IMR-90 (cell line): ENCODE measurements at regions not wholly inside any gene's neighbourhood (a gene's known extent, or its start where the extent isn't known, plus 50 kb on each side); places are given as distances from the start of the nearest gene placed in this dataset.

Experiments
- ATAC-seq: fragments of 200-7000 bp; cut with Tn5 transposase; 2 replicates; pipeline ENCODE4 v1.9.1; 2020; ENCODE audit warnings: low read depth, mild to moderate bottlenecking, moderate library complexity
- BruUV-seq: library from RNA; stranded (reverse); fragments of 400-500 nt; replicated peaks from 2 replicates; lab custom pipeline; 2021; lab: Mats Ljungman, UMichigan
- CTCF ChIA-PET: fragments of 300-600 bp; formaldehyde crosslinking; extraction: SDS; loops from one replicate; lab custom pipeline; 2021; ENCODE audit warnings: antibody characterized with exemption; lab: Yijun Ruan, JAX
- POLR2A ChIA-PET: fragments of 300-600 bp; sonication (Branson Sonifier 250); formaldehyde crosslinking; loops from one replicate; lab custom pipeline; 2022; ENCODE audit warnings: antibody characterized with exemption; ENCODE audit not compliant: unreplicated experiment; lab: Charles Lee
- DNase-seq: peaks from one replicate; pipeline ENCODE4 v3.0.0; 2013
- H2AFZ ChIP-seq: replicated peaks from 2 replicates; pipeline ENCODE3; 2013; ENCODE audit warnings: low read length, mild to moderate bottlenecking; ENCODE audit not compliant: poor library complexity
- H2AK5ac ChIP-seq: 2 replicates; pipeline ENCODE4 v1.6.1; 2013; ENCODE audit warnings: low read depth, low read length, inconsistent platforms
- H2AK9ac ChIP-seq: replicated peaks from 2 replicates; pipeline ENCODE3; 2013; ENCODE audit warnings: mild to moderate bottlenecking, low read depth, low read length, moderate library complexity; ENCODE audit not compliant: poor library complexity
- H2BK120ac ChIP-seq: 2 replicates; pipeline ENCODE4 v1.6.1; 2013; ENCODE audit warnings: low read depth, low read length, inconsistent platforms
- H2BK15ac ChIP-seq: 3 replicates; pipeline ENCODE4 v1.6.1; 2013; ENCODE audit warnings: low read depth, low read length, inconsistent platforms
- H2BK20ac ChIP-seq: 2 replicates; pipeline ENCODE4 v1.6.1; 2013; ENCODE audit warnings: low read depth, mild to moderate bottlenecking, inconsistent platforms, low read length, moderate library complexity
- H2BK5ac ChIP-seq: 2 replicates; pipeline ENCODE4 v1.6.1; 2013; ENCODE audit warnings: mild to moderate bottlenecking, low read depth, low read length, inconsistent platforms; ENCODE audit not compliant: poor library complexity, severe bottlenecking
- H3K14ac ChIP-seq: replicated peaks from 2 replicates; pipeline ENCODE4 v1.6.1; 2013; ENCODE audit warnings: low read depth, low read length, inconsistent platforms
- H3K18ac ChIP-seq: 2 replicates; pipeline ENCODE4 v1.6.1; 2013; ENCODE audit warnings: low read depth, low read length, control low read depth
- H3K23ac ChIP-seq: 2 replicates; pipeline ENCODE4 v1.6.1; 2013; ENCODE audit warnings: low read depth, low read length, inconsistent platforms
- H3K27ac ChIP-seq: 2 replicates; pipeline ENCODE4 v1.5.1; 2013; ENCODE audit warnings: mild to moderate bottlenecking, control low read depth, low read length; ENCODE audit not compliant: insufficient read depth
- H3K27me3 ChIP-seq: 2 replicates; pipeline ENCODE4 v1.6.1; 2013; ENCODE audit warnings: low read length; ENCODE audit not compliant: control insufficient read depth, insufficient read depth
- H3K36me3 ChIP-seq: 2 replicates; pipeline ENCODE4 v1.6.1; 2013; ENCODE audit warnings: low read length, mixed read lengths; ENCODE audit not compliant: control insufficient read depth, insufficient read depth
- H3K4ac ChIP-seq: 2 replicates; pipeline ENCODE4 v1.6.1; 2013; ENCODE audit warnings: low read depth, low read length, inconsistent platforms
- H3K4me1 ChIP-seq: 2 replicates; pipeline ENCODE4 v1.6.1; 2013; ENCODE audit warnings: low read length, mixed read lengths; ENCODE audit not compliant: control insufficient read depth, insufficient read depth
- H3K4me2 ChIP-seq: 2 replicates; pipeline ENCODE4 v1.6.1; 2013; ENCODE audit warnings: low read depth, mild to moderate bottlenecking, control low read depth, low read length, moderate library complexity
- H3K4me3 ChIP-seq: 2 replicates; pipeline ENCODE4 v1.5.1; 2013; ENCODE audit warnings: low read depth, mild to moderate bottlenecking, control low read depth, low read length, moderate library complexity; ENCODE audit not compliant: insufficient read depth
- H3K56ac ChIP-seq: 2 replicates; pipeline ENCODE4 v1.6.1; 2013; ENCODE audit warnings: low read length, inconsistent platforms; ENCODE audit not compliant: insufficient read depth; ENCODE audit errors: extremely low read depth
- H3K79me1 ChIP-seq, 2 experiments: 2 replicates each; pipeline ENCODE4 v1.6.1; 2013; ENCODE audit warnings: low read length in 2 of 2, inconsistent platforms in 1 of 2, low read depth in 1 of 2
- H3K9ac ChIP-seq: 2 replicates; pipeline ENCODE4 v1.6.1; 2013; ENCODE audit warnings: low read depth, low read length, control low read depth
- H3K9me1 ChIP-seq: 2 replicates; pipeline ENCODE4 v1.6.1; 2013; ENCODE audit warnings: low read length, inconsistent platforms; ENCODE audit not compliant: insufficient read depth
- H3K9me3 ChIP-seq: 2 replicates; pipeline ENCODE4 v1.6.1; 2013; ENCODE audit warnings: low read length; ENCODE audit not compliant: control insufficient read depth, insufficient read depth
- H4K20me1 ChIP-seq: 2 replicates; pipeline ENCODE4 v1.6.1; 2013; ENCODE audit warnings: low read length, inconsistent platforms; ENCODE audit not compliant: insufficient read depth
- H4K5ac ChIP-seq: 2 replicates; pipeline ENCODE4 v1.6.1; 2013; ENCODE audit warnings: mild to moderate bottlenecking, low read depth, low read length, control low read depth
- H4K8ac ChIP-seq, 2 experiments: 2 replicates each; pipeline ENCODE4 v1.6.1; 2013; ENCODE audit warnings: low read depth in 2 of 2, low read length in 2 of 2, control low read depth in 1 of 2, inconsistent platforms in 1 of 2
- H4K91ac ChIP-seq: 2 replicates; pipeline ENCODE4 v1.6.1; 2013; ENCODE audit warnings: low read depth, low read length, inconsistent platforms; ENCODE audit not compliant: insufficient read depth
- CHD1 ChIP-seq: IDR thresholded peaks from 2 replicates; pipeline ENCODE4 v1.6.1; 2012; ENCODE audit warnings: low read depth, low read length, improper control_type of control experiment
- WGBS, 2 experiments: methylation state at CpG; one replicate each; pipeline versions ENCODE4 v1.1.5 to v1.1.7; 2013; ENCODE audit warnings: missing lambda C conversion rate in 2 of 2; ENCODE audit not compliant: insufficient read length in 1 of 2; ENCODE audit errors: extremely low coverage in 2 of 2; 5-methylcytosine and 5-hydroxymethylcytosine counted together
- dilution Hi-C: fragments of 300-500 bp; cut with HindIII; formaldehyde crosslinking; loops from one replicate; pipeline ENCODE4 v1.14.3; 2018; ENCODE audit warnings: low sequenced_read_pairs; ENCODE audit not compliant: unreplicated experiment
- in situ Hi-C: fragments of 300-500 bp; cut with MboI; formaldehyde crosslinking; loops from 3 replicates; pipeline ENCODE4 v1.14.3; 2019; ENCODE audit warnings: low sequenced_read_pairs, inconsistent platforms, mixed read lengths
- intact Hi-C: fragments of 100-400 bp; cut with micrococcal nuclease; formaldehyde crosslinking; loops from 2 replicates; pipeline ENCODE4 v1.10.0; 2022

DNA sequence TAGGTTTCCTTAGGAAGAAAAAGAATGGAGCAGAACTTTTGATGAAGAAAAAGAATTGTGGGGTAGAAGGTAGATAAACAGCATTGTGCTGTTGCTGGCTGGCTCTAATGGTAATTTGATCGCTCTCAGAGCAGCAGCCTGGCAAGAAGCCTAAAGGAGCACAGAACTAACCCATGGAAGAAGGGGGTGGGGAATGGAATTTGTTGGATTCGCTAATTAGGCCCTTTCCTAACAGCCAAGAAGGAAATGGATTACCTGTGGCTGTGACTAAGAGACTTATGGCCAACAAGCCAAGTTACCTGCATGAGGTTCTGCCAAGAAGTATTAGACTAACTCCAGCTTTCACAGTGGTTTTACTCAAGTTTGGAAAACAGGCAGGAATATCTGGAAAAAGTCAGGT lies 210.6 kb downstream of the IKZF2 start:
- Histone ChIP-seq H4K20me1 (no peaks in the 10 kb centered on the region), H3K4me1 (peaks cover 2% of the 10 kb centered on the region; the same call in 1 of the 2 replicates), H3K4me3 (no peak overlapping the region), H3K9me3 (no peaks in the 10 kb centered on the region), H2AK5ac (no peak overlapping the region), H2BK120ac (no peak overlapping the region), H4K8ac (no peak overlapping the region), H3K4me2 (peak overlapping the region; percentile 53; the same call in 1 of the 2 replicates), H3K56ac (no peak overlapping the region), H4K91ac (no peak overlapping the region), H3K79me1 (no peaks in the 10 kb centered on the region), H2AFZ (no peak overlapping the region), H3K9me1 (no peaks in the 10 kb centered on the region), H3K27me3 (no peaks in the 10 kb centered on the region), H2AK9ac (no peak overlapping the region), H3K14ac (no peak overlapping the region), H2BK20ac (no peak overlapping the region), H4K5ac (no peak overlapping the region), H2BK5ac (no peak overlapping the region), H3K9ac (no peak overlapping the region), H3K27ac (no peak overlapping the region), H3K4ac (no peak overlapping the region), H3K36me3 (no peaks in the 10 kb centered on the region), H3K18ac (no peak overlapping the region), H2BK15ac (no peak overlapping the region), H3K23ac (no peak overlapping the region)
- DNase-seq (peak; percentile 34), ATAC-seq (peak; percentile 46; the same call in 1 of the 2 replicates)
- BruUV-seq = no TSS peak
- in situ Hi-C loops (no loop called here), dilution Hi-C loops (no loop called here), intact Hi-C loops (no loop called here)
- TF ChIP-seq CHD1 = no peak
- POLR2A ChIA-PET = no interaction called here
- WGBS, 2 experiments = no CpG with 5 or more reads among the region's 2 CpGs
- CTCF ChIA-PET = no interaction called here
